Activated naive CD8-positive, alpha-beta T cell treated with anti-CD3 and anti-CD28 coated beads for 36 hours (primary cell): ENCODE measurements at regions not wholly inside any gene's neighbourhood (a gene's known extent, or its start where the extent isn't known, plus 50 kb on each side); places are given as distances from the start of the nearest gene placed in this dataset.

Experiments
- DNase-seq: peaks from one replicate; pipeline ENCODE4 v3.0.0; 2021
- H3K27ac Mint-ChIP-seq: one replicate; pipeline ENCODE4 v1.8.0; 2022; ENCODE audit warnings: mild to moderate bottlenecking, moderate library complexity, mixed read lengths
- H3K27me3 Mint-ChIP-seq: one replicate; pipeline ENCODE4 v1.8.0; 2022; ENCODE audit warnings: mild to moderate bottlenecking, mixed read lengths
- H3K36me3 Mint-ChIP-seq: one replicate; pipeline ENCODE4 v1.8.0; 2021; ENCODE audit warnings: mild to moderate bottlenecking, mixed read lengths
- H3K4me1 Mint-ChIP-seq: one replicate; pipeline ENCODE4 v1.8.0; 2021; ENCODE audit warnings: mixed read lengths
- H3K4me3 Mint-ChIP-seq: one replicate; pipeline ENCODE4 v1.8.0; 2022; ENCODE audit warnings: mild to moderate bottlenecking, moderate library complexity, mixed read lengths
- H3K9me3 Mint-ChIP-seq: one replicate; pipeline ENCODE4 v1.8.0; 2022; ENCODE audit warnings: mixed read lengths

GRCh38 chr2:88253375-88253774, 83.2 kb downstream of the THNSL2 start:
- peaks cover 17% of the 10 kb centered on the region for H3K27me3 Mint-ChIP-seq
- no peaks in the 10 kb centered on the region for H3K9me3 Mint-ChIP-seq
- no peaks in the 10 kb centered on the region for H3K36me3 Mint-ChIP-seq
- H3K4me3 Mint-ChIP-seq = no peak overlapping the region
- H3K4me1 Mint-ChIP-seq = no peaks in the 10 kb centered on the region
- no peak overlapping the region for H3K27ac Mint-ChIP-seq
- no peak for DNase-seq

DNA sequence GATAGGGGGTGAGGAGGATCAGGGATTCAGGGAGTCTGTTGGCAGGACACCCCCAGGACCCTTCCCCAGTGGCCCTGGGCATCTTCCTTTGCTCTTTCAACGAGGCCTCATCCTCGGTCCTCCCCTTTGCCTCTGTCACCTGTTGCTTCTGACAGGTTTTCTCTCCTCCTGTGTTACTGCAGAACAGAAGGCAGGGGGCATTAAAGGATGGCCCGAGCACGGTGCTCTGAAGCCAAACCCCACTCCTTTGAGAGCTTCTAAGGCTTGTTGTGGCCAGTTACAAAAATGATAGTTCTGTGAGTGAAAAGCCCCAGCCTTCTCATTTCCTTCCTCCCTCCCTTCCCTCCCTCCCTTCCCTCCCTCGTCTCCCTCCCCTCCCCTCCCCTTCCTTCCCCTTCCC, 82.5 kb downstream of the THNSL2 start:
- H3K36me3 Mint-ChIP-seq = no peaks in the 10 kb centered on the region
- no peaks in the 10 kb centered on the region for H3K9me3 Mint-ChIP-seq
- H3K27me3 Mint-ChIP-seq = peaks cover 21% of the 10 kb centered on the region
- DNase-seq = no peak
- no peak overlapping the region for H3K4me3 Mint-ChIP-seq
- no peaks in the 10 kb centered on the region for H3K4me1 Mint-ChIP-seq
- no peak overlapping the region for H3K27ac Mint-ChIP-seq

- H3K27ac Mint-ChIP-seq = no peak overlapping the region
- DNase-seq = no peak
- no peaks in the 10 kb centered on the region for H3K36me3 Mint-ChIP-seq
- H3K9me3 Mint-ChIP-seq = no peaks in the 10 kb centered on the region
- no peaks in the 10 kb centered on the region for H3K4me1 Mint-ChIP-seq
- no peak overlapping the region for H3K4me3 Mint-ChIP-seq
- H3K27me3 Mint-ChIP-seq = peaks cover 21% of the 10 kb centered on the region
These were observed 82.0 kb downstream of the THNSL2 start for GRCh38 chr2:88252111-88252510.

DNA sequence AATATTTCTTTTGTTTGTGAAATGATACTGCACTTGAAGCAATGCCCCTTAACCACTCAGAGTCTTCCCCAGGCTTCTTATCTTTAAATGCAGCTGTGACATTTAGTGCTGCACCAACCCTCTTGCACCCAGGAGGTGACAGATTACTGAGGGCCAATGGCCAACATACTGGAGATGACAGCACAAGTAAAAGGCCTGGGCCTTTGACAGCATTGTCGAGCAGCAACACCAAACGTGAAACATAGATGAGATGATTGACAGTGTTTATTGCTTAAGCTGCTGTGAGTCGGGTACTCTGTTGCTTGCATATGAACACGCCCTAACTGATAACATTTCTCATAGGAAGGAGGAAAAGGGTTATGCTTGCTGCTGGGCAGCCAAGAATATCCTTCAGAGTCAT, 80.3 kb downstream of the THNSL2 start:
- H3K27me3 Mint-ChIP-seq = peaks cover 17% of the 10 kb centered on the region
- no peak overlapping the region for H3K4me3 Mint-ChIP-seq
- DNase-seq = no peak
- no peaks in the 10 kb centered on the region for H3K9me3 Mint-ChIP-seq
- H3K36me3 Mint-ChIP-seq = no peaks in the 10 kb centered on the region
- no peaks in the 10 kb centered on the region for H3K4me1 Mint-ChIP-seq
- no peak overlapping the region for H3K27ac Mint-ChIP-seq

- DNase-seq = no peak
- H3K9me3 Mint-ChIP-seq = no peaks in the 10 kb centered on the region
- no peak overlapping the region for H3K27ac Mint-ChIP-seq
- H3K27me3 Mint-ChIP-seq = peaks cover 13% of the 10 kb centered on the region
- H3K4me3 Mint-ChIP-seq = no peak overlapping the region
- H3K4me1 Mint-ChIP-seq = no peaks in the 10 kb centered on the region
- no peaks in the 10 kb centered on the region for H3K36me3 Mint-ChIP-seq
These were observed 78.2 kb downstream of the THNSL2 start for GRCh38 chr2:88248280-88248828.

GRCh38 chr2:88247531-88247930, 77.4 kb downstream of the THNSL2 start:
- H3K4me1 Mint-ChIP-seq = no peaks in the 10 kb centered on the region
- H3K9me3 Mint-ChIP-seq = no peaks in the 10 kb centered on the region
- H3K4me3 Mint-ChIP-seq = no peak overlapping the region
- H3K27ac Mint-ChIP-seq = no peak overlapping the region
- no peak for DNase-seq
- peaks cover 10% of the 10 kb centered on the region for H3K27me3 Mint-ChIP-seq
- peaks cover 2% of the 10 kb centered on the region for H3K36me3 Mint-ChIP-seq

DNA sequence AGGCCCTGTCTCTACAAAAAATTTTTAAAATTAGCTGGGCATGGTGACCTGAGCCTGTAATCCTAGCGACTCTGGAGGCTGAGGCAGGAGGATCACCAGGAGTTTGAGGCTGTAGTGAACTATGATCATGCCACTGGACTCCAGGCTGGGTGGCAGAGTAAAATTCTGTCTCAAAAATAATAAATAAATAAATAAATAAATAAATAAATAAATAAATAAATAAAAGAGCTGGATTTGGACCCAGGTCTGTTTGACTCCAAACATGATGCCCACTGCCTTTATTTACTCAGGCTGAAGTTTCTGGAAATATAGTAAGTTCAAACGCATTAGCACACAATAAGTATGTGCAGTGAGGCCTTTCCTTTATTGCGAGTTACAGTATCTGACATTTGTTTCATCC, 75.0 kb downstream of the THNSL2 start:
- Mint-ChIP-seq H3K27me3 (peaks cover 10% of the 10 kb centered on the region), H3K4me1 (no peaks in the 10 kb centered on the region), H3K9me3 (no peaks in the 10 kb centered on the region), H3K27ac (no peak overlapping the region), H3K4me3 (no peak overlapping the region), H3K36me3 (peaks cover 2% of the 10 kb centered on the region)
- no peak for DNase-seq

GRCh38 chr2:88239781-88240180, 69.6 kb downstream of the THNSL2 start:
- H3K9me3 Mint-ChIP-seq = no peaks in the 10 kb centered on the region
- H3K27me3 Mint-ChIP-seq = no peaks in the 10 kb centered on the region
- no peaks in the 10 kb centered on the region for H3K4me1 Mint-ChIP-seq
- no peak overlapping the region for H3K27ac Mint-ChIP-seq
- DNase-seq = no peak
- no peak overlapping the region for H3K4me3 Mint-ChIP-seq
- peaks cover 2% of the 10 kb centered on the region for H3K36me3 Mint-ChIP-seq

DNA sequence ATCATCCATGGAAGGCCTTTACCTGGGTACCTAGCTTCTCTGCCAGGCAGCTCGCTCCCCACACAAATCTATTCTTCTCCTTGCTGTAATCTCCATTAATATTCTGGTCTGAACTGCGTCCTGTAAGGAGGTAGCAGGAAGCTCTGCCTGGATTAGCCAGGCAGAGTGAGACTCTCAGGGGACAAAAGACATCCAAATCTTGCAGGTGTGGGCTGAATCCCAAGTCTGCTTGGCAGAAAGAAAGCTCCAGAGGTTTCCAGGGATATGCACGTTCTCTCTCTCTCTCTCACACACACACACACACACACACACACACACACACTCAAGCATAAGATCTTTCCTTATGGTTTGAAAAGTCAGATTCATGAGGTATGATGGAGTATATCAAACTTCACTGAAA, 66.5 kb downstream of the THNSL2 start:
- DNase-seq = no peak
- H3K27me3 Mint-ChIP-seq = no peaks in the 10 kb centered on the region
- H3K27ac Mint-ChIP-seq = no peak overlapping the region
- H3K36me3 Mint-ChIP-seq = no peaks in the 10 kb centered on the region
- H3K4me1 Mint-ChIP-seq = no peaks in the 10 kb centered on the region
- no peaks in the 10 kb centered on the region for H3K9me3 Mint-ChIP-seq
- H3K4me3 Mint-ChIP-seq = no peak overlapping the region
